ENCODE measurements at regions not wholly inside any gene's neighbourhood (a gene's known extent, or its start where the extent isn't known, plus 50 kb on each side); places are given as distances from the start of the nearest gene placed in this dataset.
"Not testable (repeated sequence)": the region's sequence is repeated elsewhere in the genome, so short reads cannot be mapped to it uniquely, and the experiment has no call there.

- no peak for DNase-seq (ENCODE audit: low read depth)
Measured at GRCh38 chr6:48994811-48995210, 468.2 kb downstream of the MMUT start.

- DNase-seq (ENCODE audit: low read depth) = no peak
Measured at GRCh38 chr6:48990739-48991138, 472.3 kb downstream of the MMUT start.

- no peak for DNase-seq (ENCODE audit: low read depth)
Measured at GRCh38 chr6:48986845-48987244, 476.2 kb downstream of the MMUT start.

- DNase-seq (ENCODE audit: low read depth) = no peak
Measured at GRCh38 chr6:48986105-48986504, 476.9 kb downstream of the MMUT start.

- no peak for DNase-seq (ENCODE audit: low read depth)
Measured at GRCh38 chr6:48985025-48985424, 478.0 kb downstream of the MMUT start.

- DNase-seq (ENCODE audit: low read depth) = not testable (repeated sequence)
Measured at GRCh38 chr6:48983968-48984367, 479.1 kb downstream of the MMUT start.

- no peak for DNase-seq (ENCODE audit: low read depth)
Measured at GRCh38 chr6:48983377-48983776, 479.7 kb downstream of the MMUT start.

GRCh38 chr6:48979806-48980205 lies 483.2 kb downstream of the MMUT start:
- no peak for DNase-seq (ENCODE audit: low read depth)

- DNase-seq (ENCODE audit: low read depth) = no peak
Measured at GRCh38 chr6:48979085-48979484, 484.0 kb downstream of the MMUT start.

GRCh38 chr6:48978016-48978415 lies 485.0 kb downstream of the MMUT start:
- DNase-seq (ENCODE audit: low read depth) = no peak

- DNase-seq (ENCODE audit: low read depth) = no peak
Measured at GRCh38 chr6:48977573-48977972, 485.5 kb downstream of the MMUT start.

GRCh38 chr6:48973491-48973890 lies 489.6 kb downstream of the MMUT start:
- no peak for DNase-seq (ENCODE audit: low read depth)

- no peak for DNase-seq (ENCODE audit: low read depth)
Measured at GRCh38 chr6:48961781-48962415, 501.2 kb downstream of the MMUT start.

- DNase-seq (ENCODE audit: low read depth) = no peak
Measured at GRCh38 chr6:48959251-48960060, 503.6 kb downstream of the MMUT start.

GRCh38 chr6:48957781-48958180 lies 505.3 kb downstream of the MMUT start:
- no peak for DNase-seq (ENCODE audit: low read depth)

GRCh38 chr6:48951917-48952316 lies 511.1 kb downstream of the MMUT start:
- DNase-seq (ENCODE audit: low read depth) = no peak

GRCh38 chr6:48944276-48944675 lies 518.8 kb downstream of the MMUT start:
- DNase-seq (ENCODE audit: low read depth) = not testable (repeated sequence)

GRCh38 chr6:48933136-48933535 lies 529.9 kb downstream of the MMUT start:
- no peak for DNase-seq (ENCODE audit: low read depth)

- DNase-seq (ENCODE audit: low read depth) = no peak
Measured at GRCh38 chr6:48928937-48929336, 534.1 kb downstream of the MMUT start.

- DNase-seq (ENCODE audit: low read depth) = no peak
Measured at GRCh38 chr6:48922837-48923236, 540.2 kb downstream of the MMUT start.

- no peak for DNase-seq (ENCODE audit: low read depth)
Measured at GRCh38 chr6:48919555-48919954, 543.5 kb downstream of the MMUT start.

GRCh38 chr6:48917233-48917632 lies 545.8 kb downstream of the MMUT start:
- no peak for DNase-seq (ENCODE audit: low read depth)

GRCh38 chr6:48916607-48917006 lies 546.4 kb downstream of the MMUT start:
- no peak for DNase-seq (ENCODE audit: low read depth)

GRCh38 chr6:48915591-48915990 lies 547.5 kb downstream of the MMUT start:
- no peak for DNase-seq (ENCODE audit: low read depth)
